Spleen (tissue), 7 donors: ENCODE measurements at regions not wholly inside any gene's neighbourhood (a gene's known extent, or its start where the extent isn't known, plus 50 kb on each side); places are given as distances from the start of the nearest gene placed in this dataset.

Source experiments
- POLR2A ChIP-seq, 3 donors: fragments of 450-650 bp; IDR thresholded peaks; one replicate each; pipeline ENCODE4 v1.5.1; 2017; ENCODE audit warnings: antibody characterized with exemption in 3 of 3, mild to moderate bottlenecking in 1 of 3
- POLR2AphosphoS5 ChIP-seq, 3 donors: sonication (generic); formaldehyde crosslinking; IDR thresholded peaks; one replicate each; pipeline ENCODE4 v1.5.1; 2017; ENCODE audit warnings: antibody characterized with exemption in 3 of 3
- TF ChIP-seq, protein P1 (sequence below), 11 experiments: fragments of 200-600 bp in 7 of 11; fragments of 450-650 bp in 4 of 11; sonication (generic) in 4 of 11; IDR thresholded peaks in 8 of 11; conservative IDR thresholded peaks in 3 of 11; 1 replicate in 7 of 11; 2 replicates in 4 of 11; pipeline versions ENCODE4 v1.4.0 to v1.8.0; 2016 to 2021; ENCODE audit warnings: antibody characterized with exemption in 11 of 11, inconsistent platforms in 4 of 11, mild to moderate bottlenecking in 1 of 11
- donor health status: DM: no; HTN: no; CAD: no; lungs with moderate emphysema.
- donor health status: DM: no; HTN: no; CAD: no.
- donor health status: DM: no; HTN: no; CAD: no.

DNA sequence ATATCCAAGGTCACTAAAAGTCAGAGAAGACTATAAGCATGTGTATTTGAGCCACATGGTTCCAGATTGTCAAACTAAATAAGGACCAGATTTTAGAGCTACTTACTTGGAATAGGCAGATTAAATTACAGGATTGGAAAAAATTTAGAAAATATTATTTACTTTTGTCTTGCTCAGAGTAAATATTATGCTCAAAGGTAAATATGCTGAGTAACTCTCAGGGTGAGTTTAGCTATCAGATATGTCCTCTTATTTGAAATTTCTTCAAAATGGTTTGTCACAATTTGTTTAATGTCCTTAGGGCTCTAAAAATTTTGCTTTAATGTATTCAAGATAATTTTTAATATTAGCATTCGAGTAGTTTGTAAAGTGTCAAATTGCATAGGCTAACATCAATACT lies 2455.2 kb downstream of the PCDH9 start:
- TF ChIP-seq, protein P1, sequence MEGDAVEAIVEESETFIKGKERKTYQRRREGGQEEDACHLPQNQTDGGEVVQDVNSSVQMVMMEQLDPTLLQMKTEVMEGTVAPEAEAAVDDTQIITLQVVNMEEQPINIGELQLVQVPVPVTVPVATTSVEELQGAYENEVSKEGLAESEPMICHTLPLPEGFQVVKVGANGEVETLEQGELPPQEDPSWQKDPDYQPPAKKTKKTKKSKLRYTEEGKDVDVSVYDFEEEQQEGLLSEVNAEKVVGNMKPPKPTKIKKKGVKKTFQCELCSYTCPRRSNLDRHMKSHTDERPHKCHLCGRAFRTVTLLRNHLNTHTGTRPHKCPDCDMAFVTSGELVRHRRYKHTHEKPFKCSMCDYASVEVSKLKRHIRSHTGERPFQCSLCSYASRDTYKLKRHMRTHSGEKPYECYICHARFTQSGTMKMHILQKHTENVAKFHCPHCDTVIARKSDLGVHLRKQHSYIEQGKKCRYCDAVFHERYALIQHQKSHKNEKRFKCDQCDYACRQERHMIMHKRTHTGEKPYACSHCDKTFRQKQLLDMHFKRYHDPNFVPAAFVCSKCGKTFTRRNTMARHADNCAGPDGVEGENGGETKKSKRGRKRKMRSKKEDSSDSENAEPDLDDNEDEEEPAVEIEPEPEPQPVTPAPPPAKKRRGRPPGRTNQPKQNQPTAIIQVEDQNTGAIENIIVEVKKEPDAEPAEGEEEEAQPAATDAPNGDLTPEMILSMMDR (IDR thresholded peaks at IDR 0.05 in 8 of 11, conservative IDR thresholded peaks at IDR 0.05 in 3 of 11) = no peak
- TF ChIP-seq POLR2AphosphoS5 (IDR thresholded peaks at IDR 0.05) (no peak), POLR2A (IDR thresholded peaks at IDR 0.05) (no peak)
